HCT116 (cell line): ENCODE measurements at regions not wholly inside any gene's neighbourhood (a gene's known extent, or its start where the extent isn't known, plus 50 kb on each side); places are given as distances from the start of the nearest gene placed in this dataset.

Source experiments
- ATAC-seq: fragments of 200-7000 bp; cut with Tn5 transposase; 2 replicates; pipeline ENCODE4 v1.9.1; 2020; ENCODE audit warnings: mild to moderate bottlenecking, moderate library complexity
- BruUV-seq: library from RNA; stranded (reverse); fragments of 400-500 nt; replicated peaks from 2 replicates; lab custom pipeline; 2021; lab: Mats Ljungman, UMichigan
- CTCF ChIA-PET: fragments of 300-600 bp; sonication (Branson Sonifier 250); formaldehyde crosslinking; loops from one replicate; lab custom pipeline; 2021; ENCODE audit warnings: antibody characterized with exemption; lab: Charles Lee
- POLR2A ChIA-PET: fragments of 300-600, 350-600 bp; sonication (Branson Sonifier 250); formaldehyde crosslinking; loops from one replicate; lab custom pipeline; 2021; ENCODE audit warnings: antibody characterized with exemption; lab: Charles Lee
- RAD21 ChIA-PET, 2 experiments: fragments of 300-600 bp; sonication (Branson Sonifier 250); formaldehyde crosslinking; loops; one replicate each; lab custom pipeline; 2023; ENCODE audit warnings: low total read pairs in 2 of 2; ENCODE audit not compliant: uncharacterized antibody in 2 of 2, unreplicated experiment in 2 of 2, low non-redundant PET in 1 of 2; lab: Charles Lee
- DNase-seq: peaks from one replicate; pipeline ENCODE4 v3.0.0-alpha.2; 2010; ENCODE audit warnings: low read depth, low spot score
- H2AFZ ChIP-seq: fragments of 200-600 bp; shearing (Covaris generic), sonication (generic); 2 replicates; pipeline ENCODE4 v1.6.1; 2017; ENCODE audit warnings: low read depth, mixed run types, mixed read lengths, antibody characterized with exemption, low read length; ENCODE audit not compliant: poor library complexity, severe bottlenecking
- H3K27ac ChIP-seq: 2 replicates; pipeline ENCODE4 v1.5.1; 2012; ENCODE audit warnings: low read depth, low read length
- H3K27me3 ChIP-seq: fragments of 200-600 bp; sonication (generic); 2 replicates; pipeline ENCODE4 v1.6.1; 2016; ENCODE audit warnings: mixed run types, low read length, mixed read lengths; ENCODE audit not compliant: insufficient read depth
- H3K36me3 ChIP-seq, 2 experiments: fragments of 200-500 bp in 1 of 2; fragments of 200-600 bp in 1 of 2; sonication (Bioruptor generic) in 1 of 2; sonication (generic) in 1 of 2; 2 replicates each; pipeline versions ENCODE4 v1.5.1 to v1.6.1; 2014 to 2016; ENCODE audit warnings: low read length in 2 of 2, inconsistent platforms in 1 of 2, mixed read lengths in 1 of 2, mixed run types in 1 of 2; ENCODE audit not compliant: insufficient read depth in 2 of 2, control insufficient read depth in 1 of 2
- H3K4me1 ChIP-seq, 2 experiments: fragments of 200-600 bp in 1 of 2; sonication (generic) in 1 of 2; 2 replicates each; pipeline versions ENCODE4 v1.5.1 to v1.6.1; 2012 to 2017; ENCODE audit warnings: low read length in 2 of 2, inconsistent platforms in 1 of 2, mild to moderate bottlenecking in 1 of 2, mixed read lengths in 1 of 2, mixed run types in 1 of 2, moderate library complexity in 1 of 2; ENCODE audit not compliant: insufficient read depth in 2 of 2, control insufficient read depth in 1 of 2
- H3K4me2 ChIP-seq: fragments of 200-600 bp; sonication (generic); 2 replicates; pipeline ENCODE4 v1.6.1; 2017; ENCODE audit warnings: mixed run types, low read length, mixed read lengths
- H3K4me3 ChIP-seq, 2 experiments: fragments of 200-600 bp in 1 of 2; sonication (generic) in 1 of 2; replicated peaks in 1 of 2; 2 replicates each; pipeline ENCODE4 v1.5.1; 2011 to 2016; ENCODE audit warnings: low read length in 2 of 2, control low read depth in 1 of 2, low read depth in 1 of 2, mild to moderate bottlenecking in 1 of 2, mixed read lengths in 1 of 2, mixed run types in 1 of 2
- H3K79me2 ChIP-seq: fragments of 200-600 bp; sonication (generic); 2 replicates; pipeline ENCODE4 v1.6.1; 2017; ENCODE audit warnings: mild to moderate bottlenecking, mixed run types, low read length, moderate library complexity, mixed read lengths; ENCODE audit not compliant: insufficient read depth
- H3K9ac ChIP-seq: fragments of 200-600 bp; sonication (generic); 2 replicates; pipeline ENCODE4 v1.6.1; 2016; ENCODE audit warnings: low read length, mixed read lengths
- H3K9me2 ChIP-seq: fragments of 200-600 bp; sonication (generic), shearing (Covaris generic); 2 replicates; pipeline ENCODE4 v1.6.1; 2017; ENCODE audit warnings: mixed run types, mild to moderate bottlenecking, moderate library complexity; ENCODE audit not compliant: insufficient read depth
- H3K9me3 ChIP-seq, 2 experiments: fragments of 200-500 bp in 1 of 2; fragments of 200-600 bp in 1 of 2; sonication (Bioruptor generic) in 1 of 2; sonication (generic) in 1 of 2; 2 replicates each; pipeline ENCODE4 v1.6.1; 2014 to 2017; ENCODE audit warnings: low read length in 2 of 2, mixed read lengths in 2 of 2, inconsistent platforms in 1 of 2, low read depth in 1 of 2, mild to moderate bottlenecking in 1 of 2, mixed run types in 1 of 2, moderate library complexity in 1 of 2; ENCODE audit not compliant: control insufficient read depth in 1 of 2, insufficient read depth in 1 of 2
- H4K20me1 ChIP-seq: fragments of 200-600 bp; sonication (generic), shearing (Covaris generic); 2 replicates; pipeline ENCODE4 v1.6.1; 2017; ENCODE audit warnings: mixed run types, mild to moderate bottlenecking, moderate library complexity; ENCODE audit not compliant: insufficient read depth
- CEBPB ChIP-seq: IDR thresholded peaks from 2 replicates; pipeline ENCODE4 v1.6.1; 2012; ENCODE audit warnings: low read depth
- EGR1 ChIP-seq: IDR thresholded peaks from 2 replicates; pipeline ENCODE4 v1.6.1; 2012; ENCODE audit warnings: low read depth
- ELF1 ChIP-seq: IDR thresholded peaks from 2 replicates; pipeline ENCODE4 v1.6.1; 2012; ENCODE audit warnings: low read depth, borderline replicate concordance
- EZH2 ChIP-seq: fragments of 200-600 bp; sonication (generic); IDR thresholded peaks from 2 replicates; pipeline ENCODE4 v1.6.1; 2017; ENCODE audit warnings: antibody characterized with exemption, mixed run types
- FOSL1 ChIP-seq: IDR thresholded peaks from 2 replicates; pipeline ENCODE4 v1.6.1; 2012; ENCODE audit warnings: low read depth
- JUND ChIP-seq: IDR thresholded peaks from 2 replicates; pipeline ENCODE4 v1.6.1; 2012
- POLR2AphosphoS5 ChIP-seq: IDR thresholded peaks from 2 replicates; pipeline ENCODE4 v1.6.1; 2011; ENCODE audit warnings: mild to moderate bottlenecking, low read depth, low read length, moderate library complexity
- RAD21 ChIP-seq: IDR thresholded peaks from 2 replicates; pipeline ENCODE4 v1.6.1; 2012; ENCODE audit warnings: low read depth, mild to moderate bottlenecking
- SIN3A ChIP-seq: IDR thresholded peaks from 2 replicates; pipeline ENCODE4 v1.6.1; 2012; ENCODE audit warnings: low read depth
- SRF ChIP-seq: IDR thresholded peaks from 2 replicates; pipeline ENCODE4 v1.6.1; 2012; ENCODE audit warnings: low read depth
- TCF7L2 ChIP-seq: IDR thresholded peaks from 2 replicates; pipeline ENCODE4 v1.7.0; 2011; ENCODE audit warnings: borderline replicate concordance, inconsistent platforms; ENCODE audit not compliant: insufficient read depth, insufficient read length; ENCODE audit errors: extremely low read depth
- ZFX ChIP-seq: fragments of 450-650 bp; IDR thresholded peaks from 2 replicates; pipeline ENCODE4 v1.6.1; 2017
- intact Hi-C: fragments of 100-400 bp; cut with micrococcal nuclease; formaldehyde crosslinking; loops from 2 replicates; pipeline ENCODE4 v1.10.0; 2022
- TF ChIP-seq, protein P1 (sequence below), 3 experiments: fragments of 200-600 bp in 1 of 3; sonication (generic) in 1 of 3; IDR thresholded peaks in 2 of 3; conservative IDR thresholded peaks in 1 of 3; 2 replicates each; pipeline ENCODE4 v1.5.1; 2012 to 2017; ENCODE audit warnings: low read depth in 2 of 3, low read length in 2 of 3, antibody characterized with exemption in 1 of 3, borderline replicate concordance in 1 of 3, control low read depth in 1 of 3, mild to moderate bottlenecking in 1 of 3, mixed read lengths in 1 of 3, mixed run types in 1 of 3, moderate library complexity in 1 of 3; ENCODE audit not compliant: insufficient read depth in 1 of 3
- TF ChIP-seq, protein P2 (sequence below): IDR thresholded peaks from 2 replicates; pipeline ENCODE4 v1.6.1; 2012
- TF ChIP-seq, protein P3 (sequence below): IDR thresholded peaks from 2 replicates; pipeline ENCODE4 v1.6.1; 2012
- TF ChIP-seq, protein P4 (sequence below): IDR thresholded peaks from 2 replicates; pipeline ENCODE4 v1.6.1; 2011; ENCODE audit warnings: mild to moderate bottlenecking, low read length, moderate library complexity; ENCODE audit not compliant: insufficient replicate concordance; ENCODE audit errors: extremely low read depth

DNA sequence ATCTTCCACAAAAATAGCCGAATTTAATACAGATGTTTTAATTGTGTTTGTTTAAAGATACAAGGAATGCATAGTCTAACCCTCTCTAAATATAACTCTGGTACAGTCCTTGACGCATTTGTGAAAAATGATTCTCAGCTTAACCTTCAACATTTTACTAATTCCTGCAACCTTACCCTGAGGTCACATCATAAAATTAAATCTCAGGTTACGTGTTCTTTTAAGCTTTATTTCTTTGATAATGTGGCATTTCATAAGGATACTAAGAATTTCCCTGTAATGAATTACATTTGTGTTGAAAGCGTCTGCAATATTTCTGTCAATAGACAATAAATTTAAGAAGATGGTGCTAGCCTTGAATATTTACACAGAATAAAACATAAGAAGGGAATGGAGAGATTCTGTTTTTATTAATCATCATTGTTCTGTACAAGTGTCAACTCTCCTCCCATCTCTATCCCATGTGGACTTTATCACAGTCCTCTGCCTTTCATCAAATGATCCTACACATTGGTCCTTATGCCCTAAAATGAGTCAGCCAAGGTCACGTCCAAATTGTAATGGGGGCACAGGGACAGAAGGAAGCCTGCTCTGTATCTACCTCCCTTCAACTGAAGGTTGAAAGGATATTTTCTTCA is 769.3 kb upstream of the FLRT2 start:
- DNase-seq = no peak
- H3K4me2 ChIP-seq = no peak overlapping the region
- ChIA-PET CTCF (no interaction called here), RAD21 (no interaction called here), POLR2A (no interaction called here)
- H3K9ac ChIP-seq = no peak overlapping the region
- BruUV-seq = no TSS peak
- no peak overlapping the region for H3K27ac ChIP-seq
- H4K20me1 ChIP-seq = no peaks in the 10 kb centered on the region
- TF ChIP-seq CEBPB (no peak), ZFX (no peak), RAD21 (no peak), EGR1 (no peak), FOSL1 (no peak), JUND (no peak), ELF1 (no peak), TCF7L2 (no peak), EZH2 (no peak), SIN3A (no peak), POLR2AphosphoS5 (no peak), SRF (no peak)
- TF ChIP-seq, protein P1, sequence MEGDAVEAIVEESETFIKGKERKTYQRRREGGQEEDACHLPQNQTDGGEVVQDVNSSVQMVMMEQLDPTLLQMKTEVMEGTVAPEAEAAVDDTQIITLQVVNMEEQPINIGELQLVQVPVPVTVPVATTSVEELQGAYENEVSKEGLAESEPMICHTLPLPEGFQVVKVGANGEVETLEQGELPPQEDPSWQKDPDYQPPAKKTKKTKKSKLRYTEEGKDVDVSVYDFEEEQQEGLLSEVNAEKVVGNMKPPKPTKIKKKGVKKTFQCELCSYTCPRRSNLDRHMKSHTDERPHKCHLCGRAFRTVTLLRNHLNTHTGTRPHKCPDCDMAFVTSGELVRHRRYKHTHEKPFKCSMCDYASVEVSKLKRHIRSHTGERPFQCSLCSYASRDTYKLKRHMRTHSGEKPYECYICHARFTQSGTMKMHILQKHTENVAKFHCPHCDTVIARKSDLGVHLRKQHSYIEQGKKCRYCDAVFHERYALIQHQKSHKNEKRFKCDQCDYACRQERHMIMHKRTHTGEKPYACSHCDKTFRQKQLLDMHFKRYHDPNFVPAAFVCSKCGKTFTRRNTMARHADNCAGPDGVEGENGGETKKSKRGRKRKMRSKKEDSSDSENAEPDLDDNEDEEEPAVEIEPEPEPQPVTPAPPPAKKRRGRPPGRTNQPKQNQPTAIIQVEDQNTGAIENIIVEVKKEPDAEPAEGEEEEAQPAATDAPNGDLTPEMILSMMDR (IDR thresholded peaks at IDR 0.05 in 2 of 3, conservative IDR thresholded peaks at IDR 0.05 in 1 of 3; ENCODE audit: borderline replicate concordance in 1 of 3, insufficient read depth in 1 of 3, low read depth in 2 of 3, low read length in 2 of 3) = no peak
- TF ChIP-seq, protein P2, sequence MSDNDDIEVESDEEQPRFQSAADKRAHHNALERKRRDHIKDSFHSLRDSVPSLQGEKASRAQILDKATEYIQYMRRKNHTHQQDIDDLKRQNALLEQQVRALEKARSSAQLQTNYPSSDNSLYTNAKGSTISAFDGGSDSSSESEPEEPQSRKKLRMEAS = no peak
- TF ChIP-seq, protein P3, sequence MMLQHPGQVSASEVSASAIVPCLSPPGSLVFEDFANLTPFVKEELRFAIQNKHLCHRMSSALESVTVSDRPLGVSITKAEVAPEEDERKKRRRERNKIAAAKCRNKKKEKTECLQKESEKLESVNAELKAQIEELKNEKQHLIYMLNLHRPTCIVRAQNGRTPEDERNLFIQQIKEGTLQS = no peak
- TF ChIP-seq, protein P4, sequence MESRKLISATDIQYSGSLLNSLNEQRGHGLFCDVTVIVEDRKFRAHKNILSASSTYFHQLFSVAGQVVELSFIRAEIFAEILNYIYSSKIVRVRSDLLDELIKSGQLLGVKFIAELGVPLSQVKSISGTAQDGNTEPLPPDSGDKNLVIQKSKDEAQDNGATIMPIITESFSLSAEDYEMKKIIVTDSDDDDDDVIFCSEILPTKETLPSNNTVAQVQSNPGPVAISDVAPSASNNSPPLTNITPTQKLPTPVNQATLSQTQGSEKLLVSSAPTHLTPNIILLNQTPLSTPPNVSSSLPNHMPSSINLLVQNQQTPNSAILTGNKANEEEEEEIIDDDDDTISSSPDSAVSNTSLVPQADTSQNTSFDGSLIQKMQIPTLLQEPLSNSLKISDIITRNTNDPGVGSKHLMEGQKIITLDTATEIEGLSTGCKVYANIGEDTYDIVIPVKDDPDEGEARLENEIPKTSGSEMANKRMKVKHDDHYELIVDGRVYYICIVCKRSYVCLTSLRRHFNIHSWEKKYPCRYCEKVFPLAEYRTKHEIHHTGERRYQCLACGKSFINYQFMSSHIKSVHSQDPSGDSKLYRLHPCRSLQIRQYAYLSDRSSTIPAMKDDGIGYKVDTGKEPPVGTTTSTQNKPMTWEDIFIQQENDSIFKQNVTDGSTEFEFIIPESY = no peak
- H3K4me1 ChIP-seq = no peaks in the 10 kb centered on the region
- H2AFZ ChIP-seq = no peak overlapping the region
- H3K9me3 ChIP-seq = peaks cover 10 to 22% of the 10 kb centered on the region in 2 experiments; a peak in 2 of 4 replicates
- no peaks in the 10 kb centered on the region for H3K9me2 ChIP-seq
- H3K36me3 ChIP-seq = no peaks in the 10 kb centered on the region
- H3K27me3 ChIP-seq = no peaks in the 10 kb centered on the region
- intact Hi-C loops = no loop called here
- H3K4me3 ChIP-seq = no peak overlapping the region
- no peak for ATAC-seq
- no peaks in the 10 kb centered on the region for H3K79me2 ChIP-seq
